Activated CD4-positive, CD25-positive, alpha-beta regulatory T cell treated with anti-CD3 and anti-CD28 coated beads, Interleukin-2, amount 50 U/mL, for 16 hours (primary cell): ENCODE measurements at regions not wholly inside any gene's neighbourhood (a gene's known extent, or its start where the extent isn't known, plus 50 kb on each side); places are given as distances from the start of the nearest gene placed in this dataset.

Experiments
- DNase-seq: peaks from one replicate; pipeline ENCODE4 v3.0.0-alpha.2; 2020; ENCODE audit warnings: low read depth, low spot score

DNA sequence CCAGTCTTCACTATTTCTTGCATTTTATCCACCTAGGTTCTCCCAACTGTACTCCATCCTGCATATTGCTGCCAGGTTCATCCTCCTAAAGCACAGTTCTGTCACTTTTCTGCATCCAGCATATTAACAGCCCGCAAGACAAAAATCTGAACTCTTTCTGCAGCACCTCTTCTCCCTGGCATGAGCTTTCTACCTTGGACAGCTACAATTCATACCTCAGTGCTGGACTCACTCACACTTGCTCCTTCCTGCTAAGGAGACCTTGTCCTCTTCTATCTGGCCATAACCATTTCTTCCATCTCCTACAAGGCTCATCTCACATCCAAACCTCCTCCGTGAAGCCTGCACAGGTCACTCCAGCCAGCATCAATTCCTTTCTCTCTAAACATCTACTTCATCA is 170.1 kb upstream of the GRIP1 start:
- DNase-seq, result no peak

DNA sequence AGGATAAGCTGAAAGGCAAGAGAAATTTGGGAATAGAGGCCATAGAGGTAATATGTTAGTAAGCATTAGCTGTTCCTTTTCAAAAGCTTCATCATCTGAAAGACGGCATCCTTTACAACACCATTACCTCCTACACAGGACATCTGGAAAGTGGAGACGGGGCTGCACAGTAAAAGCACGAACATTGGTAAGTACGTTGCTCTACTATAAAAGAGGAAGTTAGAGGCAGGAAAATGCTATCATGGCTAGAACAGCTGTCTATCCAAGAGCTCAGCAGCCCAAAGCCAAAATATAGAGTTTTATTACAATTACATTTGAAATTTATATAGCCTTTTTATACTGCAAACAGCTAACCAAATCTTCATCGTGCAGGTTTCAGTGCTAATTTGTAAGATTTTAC is 172.3 kb upstream of the GRIP1 start:
- no peak for DNase-seq

DNA sequence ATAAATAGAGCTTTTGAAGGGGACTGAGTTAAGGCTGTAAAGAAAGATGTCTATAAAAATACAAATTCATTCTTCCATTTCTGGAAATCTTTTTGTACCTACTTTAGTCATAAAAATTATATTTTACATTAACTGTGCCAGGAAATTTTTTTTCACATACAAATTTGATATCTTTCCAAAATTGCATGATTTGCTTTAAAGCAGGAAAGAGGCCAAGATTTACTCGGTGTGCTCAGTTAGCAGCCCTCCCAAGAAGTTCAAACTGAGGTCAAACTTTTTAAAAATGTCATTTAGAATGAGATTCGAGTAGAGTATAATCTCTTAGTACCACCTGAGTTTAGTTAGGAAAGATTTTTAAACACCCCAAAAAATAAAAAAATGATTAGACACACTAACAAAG is 173.2 kb upstream of the GRIP1 start:
- no peak for DNase-seq

DNA sequence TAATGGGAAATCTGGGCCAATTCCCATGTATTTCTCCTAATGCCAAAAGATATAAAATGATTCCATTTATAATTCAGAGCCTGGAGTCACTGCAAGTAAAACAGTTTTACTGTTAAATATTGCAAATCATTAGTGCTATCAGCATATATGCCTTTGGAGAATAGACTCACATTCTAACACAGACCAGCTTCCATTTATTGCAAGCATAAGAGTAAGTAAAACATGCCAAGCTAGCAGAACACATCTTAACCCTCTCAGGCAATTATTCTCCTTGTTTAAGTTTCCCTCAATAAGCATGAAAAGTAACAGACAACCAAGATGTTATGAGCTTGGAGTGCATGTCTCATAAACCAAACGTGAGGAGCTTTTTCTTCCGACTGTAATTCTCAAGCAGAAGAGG is 173.9 kb upstream of the GRIP1 start:
- DNase-seq, result no peak

DNA sequence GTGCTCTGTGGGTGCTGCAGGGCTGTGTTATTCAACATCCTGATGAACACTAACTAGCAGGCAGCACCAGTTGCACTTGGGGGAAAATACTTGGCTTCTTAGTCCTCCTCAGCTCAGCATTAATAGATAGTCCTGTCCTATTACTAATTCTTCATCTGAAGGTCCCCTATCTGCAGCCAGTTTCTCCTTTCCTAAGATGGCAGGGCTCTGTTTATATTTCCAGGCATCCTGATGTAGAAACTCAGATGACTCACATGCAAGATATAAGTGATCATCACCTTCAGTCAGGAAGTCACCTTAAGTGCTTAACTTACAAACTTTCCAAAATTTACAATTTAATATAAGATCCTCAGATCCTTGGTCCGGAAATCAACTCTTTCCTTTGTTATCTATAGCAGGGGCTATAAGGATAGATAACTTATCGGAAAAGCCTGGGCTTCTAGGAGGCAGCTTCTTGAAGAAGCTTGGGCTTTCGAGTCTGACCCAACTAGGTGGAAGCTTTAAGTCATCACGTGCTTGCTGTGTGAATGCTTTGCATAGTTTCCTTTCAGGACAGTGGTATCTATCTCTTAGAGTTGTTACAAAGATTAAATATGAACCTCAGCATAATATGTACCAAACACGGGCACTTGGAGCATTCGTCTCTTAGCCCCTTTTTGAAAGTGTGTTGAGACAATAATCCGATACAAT is 181.0 kb upstream of the GRIP1 start:
- DNase-seq, result no peak

DNA sequence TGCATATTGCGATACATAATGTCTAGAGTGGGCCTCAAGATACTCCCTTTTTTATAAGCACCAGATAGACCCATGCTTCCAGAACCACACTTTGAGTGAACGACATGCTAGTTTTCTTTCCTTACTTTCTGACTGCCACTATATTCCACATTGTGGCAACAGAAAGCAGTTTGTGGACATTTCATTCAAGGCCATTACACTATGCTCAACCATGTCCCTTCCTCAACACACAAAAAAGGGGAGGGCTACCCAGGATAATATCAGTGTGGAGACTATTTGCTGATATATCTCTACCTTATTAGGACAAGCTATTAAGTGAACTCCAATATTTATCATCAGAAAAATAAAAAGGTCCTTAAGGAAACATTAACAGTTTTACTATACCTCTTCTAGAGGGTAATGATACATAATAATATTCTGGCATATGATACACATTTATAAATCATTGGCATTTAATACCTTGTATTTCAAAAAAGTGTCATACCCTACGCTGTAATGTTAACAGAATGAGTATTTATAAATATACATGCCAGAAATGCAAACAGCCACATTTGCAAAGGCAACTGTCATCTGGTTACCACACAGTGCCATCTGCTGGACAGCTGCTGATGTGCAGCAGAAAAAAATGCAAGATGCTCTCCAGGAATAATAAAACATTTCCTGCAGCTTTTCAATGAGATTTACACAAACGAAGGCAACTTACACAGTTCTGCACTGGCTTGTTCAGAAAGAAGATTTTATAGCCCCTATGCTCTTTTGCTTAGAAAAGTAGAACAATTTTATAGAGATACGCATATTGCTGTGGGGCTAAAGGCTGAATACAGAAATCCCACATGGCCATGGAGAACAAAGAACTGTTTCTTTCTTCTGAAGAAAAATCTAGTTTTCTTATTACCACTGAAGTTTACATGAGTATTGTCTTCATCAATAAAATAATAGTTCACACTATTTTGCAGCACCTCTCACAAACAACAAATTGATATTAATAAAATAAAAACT is 182.2 kb upstream of the GRIP1 start:
- DNase-seq, result peak; percentile 34

DNA sequence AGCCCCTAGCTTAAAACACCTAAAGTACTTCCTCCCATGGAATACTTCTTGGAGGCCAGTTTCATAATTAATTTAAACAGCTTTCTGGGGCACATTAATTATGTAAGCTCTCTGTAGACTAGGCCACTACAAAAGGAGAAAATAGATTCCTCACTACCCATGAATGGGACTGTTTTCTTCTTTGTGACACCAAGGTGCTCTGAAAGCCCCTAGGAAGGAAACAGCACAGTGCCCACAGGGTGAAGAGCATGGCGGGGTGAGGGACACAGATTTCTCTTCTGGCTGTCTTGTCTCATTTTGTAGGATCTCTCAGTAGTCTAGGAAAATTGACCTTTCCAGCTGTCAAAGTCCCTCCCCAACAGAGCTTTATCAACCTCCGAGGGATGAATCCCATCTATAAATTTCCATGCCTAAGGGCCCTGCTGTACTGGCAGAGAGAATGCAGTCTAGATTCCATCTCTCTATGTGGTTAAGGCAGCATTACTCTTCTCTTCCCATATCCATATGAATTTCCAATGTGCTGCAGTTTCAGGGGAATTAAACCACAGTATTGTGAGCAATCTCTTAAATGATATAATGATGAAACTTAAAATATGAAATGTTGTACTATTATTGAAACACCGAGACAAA is 183.6 kb upstream of the GRIP1 start:
- no peak for DNase-seq

DNA sequence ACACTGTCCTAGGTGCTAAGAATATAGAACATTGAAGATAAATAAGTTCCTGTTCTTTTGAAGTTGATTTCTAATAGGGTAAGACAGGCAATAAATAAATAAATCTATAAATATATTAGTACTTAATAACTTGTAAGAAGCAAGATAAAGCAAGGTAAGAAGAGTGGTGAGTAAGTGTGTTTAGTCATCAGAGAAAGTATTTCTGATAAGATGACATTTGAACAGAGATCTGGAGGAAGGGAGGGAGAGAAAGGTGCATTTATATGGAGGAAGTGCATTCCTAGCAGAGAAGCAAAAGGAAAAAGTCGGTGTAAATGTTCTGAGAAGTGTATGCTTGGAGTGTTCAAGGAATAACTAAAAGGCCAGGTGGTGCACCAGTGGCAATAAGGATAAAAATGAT is 184.4 kb upstream of the GRIP1 start:
- no peak for DNase-seq

DNA sequence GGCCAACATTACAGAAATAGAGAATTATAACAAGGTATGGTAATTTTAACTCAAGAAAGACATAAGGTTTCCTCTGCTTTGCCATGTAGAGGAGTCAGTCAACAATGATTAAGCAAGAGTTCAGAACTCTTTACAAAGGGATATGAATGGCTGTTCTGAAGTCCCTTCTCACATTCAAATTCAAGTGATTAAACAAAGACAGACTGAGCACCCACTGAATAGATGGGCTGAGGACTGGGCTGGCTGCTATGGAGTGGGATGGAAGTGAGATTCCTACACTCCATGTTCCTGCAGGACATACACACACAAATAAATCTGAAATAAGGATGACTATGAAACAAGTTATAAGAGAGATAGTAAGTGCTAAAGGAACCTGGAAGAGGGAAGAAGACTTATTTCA is 199.0 kb upstream of the GRIP1 start:
- no peak for DNase-seq

DNA sequence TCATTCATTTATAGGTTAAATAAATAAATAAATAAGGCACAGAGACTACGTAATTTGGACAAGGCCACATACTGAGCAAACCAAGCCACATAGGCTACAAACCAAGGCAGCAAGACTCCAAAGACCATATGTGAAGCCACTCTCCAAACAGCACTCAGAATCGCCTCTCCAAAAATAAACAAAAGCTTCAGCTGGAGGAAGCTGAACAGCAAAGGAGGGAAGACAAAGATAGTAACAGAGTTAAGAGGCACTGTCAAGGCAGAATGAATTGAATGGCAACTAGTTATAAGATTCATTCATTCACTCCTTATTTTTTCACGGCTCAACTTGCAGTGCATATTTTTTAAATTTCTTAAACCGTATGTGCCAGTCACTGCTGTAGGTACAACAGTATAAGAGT is 200.5 kb upstream of the GRIP1 start:
- no peak for DNase-seq

DNA sequence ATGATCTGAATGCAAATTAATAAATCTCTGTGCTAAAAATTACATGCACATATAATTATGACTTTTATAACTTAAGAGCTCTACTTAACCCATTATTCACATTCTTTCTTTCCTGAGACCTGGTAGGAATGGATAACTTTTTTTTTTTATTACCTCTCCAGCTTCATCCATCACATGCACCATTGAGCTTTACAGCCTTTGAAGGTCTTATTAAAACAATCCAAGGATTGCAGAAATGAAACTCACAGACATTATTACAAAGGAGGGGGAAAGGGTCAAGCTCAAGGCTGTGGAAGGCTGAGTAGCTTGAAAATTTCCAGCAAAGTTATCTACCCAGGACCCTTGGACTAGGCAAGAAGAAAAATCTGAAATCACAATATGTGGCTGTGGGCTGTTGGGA is 202.5 kb upstream of the GRIP1 start:
- DNase-seq, result no peak

DNA sequence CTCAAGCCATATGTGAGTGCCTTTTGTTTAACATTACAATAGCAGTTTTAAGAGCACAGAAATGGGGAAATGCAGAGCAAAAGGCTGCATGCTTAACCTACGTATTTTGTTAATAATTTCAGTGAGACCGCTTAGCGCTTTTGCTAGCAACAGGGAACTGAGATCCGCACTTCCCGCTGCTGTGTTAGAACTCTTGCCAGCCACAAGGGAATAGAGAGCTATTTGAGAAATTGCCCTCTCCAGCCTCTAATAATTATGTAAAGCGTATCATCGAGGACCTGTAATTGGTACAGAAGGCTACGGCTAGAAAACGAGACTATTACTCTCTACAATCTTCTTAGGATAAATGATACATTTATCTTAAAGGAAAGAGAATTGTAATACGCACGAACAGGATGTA is 205.2 kb upstream of the GRIP1 start:
- DNase-seq, result no peak

DNA sequence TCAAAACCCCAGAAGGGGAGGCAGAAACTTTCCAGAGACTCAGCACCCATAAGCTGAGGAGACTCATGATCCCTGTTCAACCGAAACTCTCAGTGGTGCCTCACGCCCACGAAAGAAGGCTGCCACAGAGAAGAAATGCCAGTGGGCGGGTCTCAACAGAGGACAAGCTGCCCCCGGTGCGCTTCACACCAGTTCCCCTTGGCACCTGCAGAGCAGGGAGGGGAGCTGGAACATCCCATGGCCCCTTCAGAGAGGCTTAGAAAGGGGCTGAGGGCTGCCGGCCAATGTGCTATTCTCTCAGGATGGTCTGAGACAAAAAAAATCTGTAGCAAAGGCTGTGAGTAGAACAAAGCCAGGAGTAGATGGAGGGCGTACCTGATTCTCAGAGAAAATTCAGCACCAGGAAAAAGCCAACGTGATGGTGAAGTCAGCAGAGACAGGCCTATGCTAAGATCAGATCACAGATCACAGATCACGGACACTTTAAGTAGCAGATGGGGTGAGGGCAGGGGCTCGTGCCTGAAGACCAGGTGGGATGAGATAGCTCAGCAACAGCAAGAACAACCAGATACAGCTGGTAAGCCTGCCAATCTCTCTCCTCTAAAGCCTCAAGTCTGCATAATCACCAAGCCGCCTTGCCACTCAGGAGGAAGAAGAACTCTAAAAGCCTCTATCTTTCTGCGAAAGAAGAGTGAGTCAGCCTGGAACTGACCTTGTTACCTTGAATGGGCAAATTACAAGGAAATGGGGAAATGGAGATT is 206.4 kb upstream of the GRIP1 start:
- no peak for DNase-seq

DNA sequence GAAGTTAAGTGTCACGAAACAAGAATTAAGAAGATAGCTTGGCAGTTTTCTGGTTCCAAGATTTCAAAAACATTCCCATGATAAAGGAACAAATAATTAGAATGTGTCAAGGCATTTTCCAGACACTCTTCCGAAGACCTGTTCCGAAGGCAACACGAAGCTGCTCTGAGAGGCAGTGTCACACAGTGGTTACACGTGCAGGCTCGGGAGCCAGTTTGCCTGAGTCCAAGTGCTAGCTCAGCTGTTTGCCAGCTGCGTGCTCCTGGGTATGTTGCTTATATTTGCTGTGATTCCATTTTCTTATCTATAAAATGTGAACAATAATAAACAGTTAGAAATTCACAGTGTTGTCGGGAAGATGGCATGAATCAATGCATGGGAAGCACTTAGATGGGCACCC is 217.9 kb upstream of the GRIP1 start:
- DNase-seq, result no peak

DNA sequence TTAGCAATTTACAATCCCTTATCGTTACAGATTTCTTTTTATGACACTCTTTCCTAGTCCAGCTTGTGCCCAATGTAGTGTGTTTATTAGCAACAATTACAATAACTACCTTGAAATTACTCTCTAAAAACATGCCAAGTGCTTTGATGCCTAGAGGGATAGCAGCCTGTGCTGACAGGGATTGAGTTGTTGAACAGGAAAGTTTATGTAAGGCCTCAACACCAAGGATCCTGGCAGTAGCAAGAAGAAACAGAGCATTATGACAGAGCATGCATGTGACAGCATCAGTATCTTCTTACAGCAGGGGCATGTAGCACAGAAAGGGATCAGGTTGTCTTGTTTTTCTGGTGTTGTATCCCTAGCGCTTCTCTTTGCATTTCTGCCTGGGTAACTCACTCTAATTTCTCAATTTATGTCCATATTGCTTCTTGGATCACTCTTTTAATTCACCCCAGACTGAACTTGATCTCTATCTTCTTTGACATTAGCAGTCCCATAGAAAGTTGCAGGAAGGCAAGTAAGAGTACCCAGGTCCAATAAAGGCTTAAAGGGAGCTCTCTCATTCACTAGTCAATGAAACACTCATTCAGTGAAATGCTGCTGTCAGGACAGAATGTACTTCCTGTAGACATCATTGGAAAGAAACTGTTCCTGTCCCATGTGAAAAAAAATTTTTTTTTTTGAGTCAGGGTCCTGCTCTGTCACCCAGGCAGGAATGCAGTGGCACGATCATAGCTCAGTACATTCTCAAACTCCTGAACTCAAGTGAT is 220.0 kb upstream of the GRIP1 start:
- no peak for DNase-seq

DNA sequence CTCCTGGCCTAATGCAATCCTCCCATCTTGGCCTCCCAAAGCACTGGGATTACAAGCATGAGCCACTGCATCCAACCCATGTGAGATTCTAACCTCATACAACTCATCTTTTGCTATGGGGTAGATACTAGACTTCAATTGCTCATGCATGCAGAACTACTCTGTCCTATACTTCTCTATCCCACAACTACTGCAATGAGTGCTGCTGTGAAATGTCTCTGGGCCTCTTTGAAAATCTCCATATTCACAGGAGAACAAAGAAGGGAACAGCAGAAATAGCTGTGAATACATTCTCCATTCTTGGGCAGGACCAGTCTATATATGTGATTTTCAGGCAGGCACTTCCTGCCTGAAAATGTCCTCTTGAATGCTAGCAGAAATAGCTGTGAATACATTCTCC is 220.7 kb upstream of the GRIP1 start:
- DNase-seq, result no peak

DNA sequence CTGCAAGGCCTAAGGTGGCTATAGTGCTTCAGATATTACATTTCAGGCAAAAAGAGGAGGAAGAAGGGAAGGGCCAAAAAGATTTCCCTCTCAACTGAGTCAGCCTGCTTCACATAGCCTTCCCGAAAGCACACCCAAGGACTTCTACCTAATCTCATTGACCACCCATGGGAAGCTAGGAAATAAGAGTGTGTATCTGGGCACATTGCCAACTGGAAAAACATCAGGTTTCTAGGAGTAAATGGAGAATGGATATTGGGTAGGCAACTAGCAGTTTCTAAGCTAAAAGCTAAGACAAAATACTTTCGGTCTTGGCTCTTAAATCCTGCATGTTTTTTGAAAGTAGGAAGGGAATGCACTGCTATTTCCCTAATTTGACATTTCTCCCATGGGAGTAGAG is 221.7 kb upstream of the GRIP1 start:
- DNase-seq, result no peak

DNA sequence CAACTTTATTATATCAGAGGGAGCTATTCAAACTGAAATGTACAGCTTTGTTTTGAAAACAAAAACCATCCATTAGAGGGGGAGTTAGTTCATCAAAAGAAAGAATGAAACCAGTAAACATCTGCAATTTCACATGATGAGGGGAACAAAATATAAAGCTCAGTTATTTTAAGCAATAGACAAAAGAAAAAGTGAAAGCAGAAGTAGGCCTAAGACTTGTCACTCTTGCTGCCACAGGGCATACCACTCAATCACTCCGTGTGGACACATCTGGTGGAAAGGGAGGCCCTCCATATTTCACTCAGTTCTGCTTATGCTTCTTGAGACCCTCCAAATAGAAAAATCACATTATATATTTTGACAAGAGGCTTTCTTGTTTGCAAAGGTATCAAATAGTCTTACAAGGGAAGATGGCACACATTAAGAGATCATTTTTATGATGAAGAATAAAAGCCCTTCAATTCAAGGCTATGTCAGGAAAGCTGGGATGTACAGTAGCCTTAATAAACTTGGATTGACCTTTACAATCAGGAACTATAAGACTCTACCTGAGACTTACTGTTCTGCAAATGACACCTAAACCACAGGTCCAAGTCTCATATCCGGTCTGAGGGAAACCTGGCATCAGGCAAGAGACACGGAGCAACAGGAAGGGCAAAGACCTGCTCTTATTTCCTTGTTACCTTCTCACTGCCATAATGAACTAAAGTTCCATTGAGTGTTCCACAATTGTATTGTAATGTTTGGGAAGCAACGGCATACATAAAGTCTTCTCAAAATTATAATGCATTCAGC is 222.5 kb upstream of the GRIP1 start:
- DNase-seq, result no peak

DNA sequence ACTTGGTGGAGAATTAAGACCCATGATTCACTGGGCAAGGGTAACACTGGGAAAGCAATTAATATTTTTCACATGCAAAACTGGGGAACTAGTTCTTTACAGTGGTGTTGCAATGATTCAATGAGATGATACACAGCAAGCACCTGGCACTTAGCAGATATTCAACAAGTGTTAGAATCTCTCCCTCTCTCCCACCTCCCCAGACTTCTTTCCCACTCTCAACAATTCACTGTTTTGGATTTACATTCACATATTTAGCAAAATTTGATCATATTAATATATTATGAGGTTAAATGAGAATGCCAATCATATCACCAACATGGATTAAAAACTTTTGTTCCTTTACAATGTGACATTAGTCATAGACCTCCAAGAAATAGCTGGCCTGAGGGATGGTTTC is 223.1 kb upstream of the GRIP1 start:
- no peak for DNase-seq

DNA sequence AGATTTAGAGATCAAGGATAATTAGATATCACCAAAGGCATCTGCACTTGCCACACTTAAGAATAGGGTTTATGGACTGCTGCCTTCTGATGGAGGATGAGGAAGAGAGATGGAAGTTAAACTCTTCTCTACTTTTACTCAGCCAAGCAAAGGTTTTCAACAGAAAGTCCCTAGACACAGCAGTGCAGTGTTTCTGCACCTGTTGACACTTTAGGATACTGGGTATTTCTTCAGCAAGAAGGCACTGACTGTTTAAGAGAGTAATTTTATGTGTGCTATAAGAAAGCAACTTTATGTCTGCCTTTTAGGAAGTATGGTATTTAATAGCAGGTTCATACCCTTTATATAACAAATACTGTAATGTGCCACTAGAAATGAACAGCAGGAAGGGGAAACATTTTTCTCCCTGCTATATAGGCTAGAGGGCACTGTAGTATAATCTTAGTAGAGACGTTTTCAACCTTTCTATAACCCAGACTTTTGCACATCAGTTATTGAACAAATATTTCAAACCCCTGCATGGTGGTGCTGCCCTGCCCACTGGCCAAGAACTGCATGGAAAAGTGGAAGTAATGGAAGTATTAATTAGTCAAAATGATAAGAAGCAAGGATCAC is 225.0 kb upstream of the GRIP1 start:
- no peak for DNase-seq
